CD14-positive monocyte (primary cell): ENCODE measurements at regions not wholly inside any gene's neighbourhood (a gene's known extent, or its start where the extent isn't known, plus 50 kb on each side); places are given as distances from the start of the nearest gene placed in this dataset.

Experiments used
- DNase-seq, 3 donors: peaks; one replicate each; pipeline ENCODE4 v3.0.0-alpha.2; 2011 to 2022
- H2AFZ ChIP-seq: 2 replicates; pipeline ENCODE4 v1.6.0; 2012; ENCODE audit warnings: mild to moderate bottlenecking, low read depth, low read length, inconsistent platforms; ENCODE audit not compliant: insufficient read depth, poor library complexity, severe bottlenecking
- H3K27ac ChIP-seq, 2 donors: 1 replicate in 1 of 2; 2 replicates in 1 of 2; pipeline ENCODE4 v1.5.1; 2012 to 2013; ENCODE audit warnings: low read length in 2 of 2, control low read depth in 1 of 2, inconsistent platforms in 1 of 2, low read depth in 1 of 2, mild to moderate bottlenecking in 1 of 2
- H3K27me3 ChIP-seq, 2 donors: one replicate each; pipeline versions ENCODE4 v1.6.0 to v1.6.1; 2011 to 2013; ENCODE audit warnings: low read length in 2 of 2; ENCODE audit not compliant: control insufficient read depth in 2 of 2, insufficient read depth in 2 of 2
- H3K36me3 ChIP-seq, 2 donors: replicated peaks in 1 of 2; 1 replicate in 1 of 2; 2 replicates in 1 of 2; pipeline versions ENCODE4 v1.5.1 to v1.6.1; 2012 to 2013; ENCODE audit warnings: low read length in 2 of 2, control low read depth in 1 of 2, inconsistent platforms in 1 of 2, mild to moderate bottlenecking in 1 of 2; ENCODE audit not compliant: insufficient read depth in 2 of 2, control insufficient read depth in 1 of 2
- H3K4me1 ChIP-seq, 2 donors: 1 replicate in 1 of 2; 2 replicates in 1 of 2; pipeline versions ENCODE4 v1.5.1 to v1.6.1; 2012 to 2013; ENCODE audit warnings: low read length in 2 of 2, control low read depth in 1 of 2, inconsistent platforms in 1 of 2, mild to moderate bottlenecking in 1 of 2, moderate library complexity in 1 of 2; ENCODE audit not compliant: insufficient read depth in 2 of 2, control insufficient read depth in 1 of 2
- H3K4me2 ChIP-seq: replicated peaks from 2 replicates; pipeline ENCODE3; 2012; ENCODE audit warnings: low read length, moderate library complexity, mild to moderate bottlenecking; ENCODE audit not compliant: poor library complexity, severe bottlenecking; ENCODE audit errors: extremely low read depth
- H3K4me3 ChIP-seq, 3 experiments: fragments of 200-600 bp in 1 of 3; sonication (generic) in 1 of 3; replicated peaks in 1 of 3; 1 replicate in 2 of 3; 2 replicates in 1 of 3; pipeline ENCODE4 v1.5.1; 2011 to 2013; ENCODE audit warnings: low read length in 3 of 3, mild to moderate bottlenecking in 3 of 3, control low read depth in 2 of 3, low read depth in 2 of 3, inconsistent platforms in 1 of 3, moderate library complexity in 1 of 3
- H3K79me2 ChIP-seq: 2 replicates; pipeline ENCODE4 v1.6.0; 2012; ENCODE audit warnings: mild to moderate bottlenecking, control low read depth, inconsistent platforms, low read length, moderate library complexity; ENCODE audit not compliant: insufficient read depth
- H3K9ac ChIP-seq: 2 replicates; pipeline ENCODE4 v1.6.0; 2017; ENCODE audit warnings: low read length, mild to moderate bottlenecking; ENCODE audit not compliant: insufficient read depth, poor library complexity, severe bottlenecking
- H3K9me3 ChIP-seq, 2 donors: replicated peaks in 1 of 2; 1 replicate in 1 of 2; 2 replicates in 1 of 2; pipeline versions ENCODE4 v1.5.1 to v1.6.1; 2012 to 2013; ENCODE audit warnings: low read length in 2 of 2, control low read depth in 1 of 2; ENCODE audit not compliant: control insufficient read depth in 1 of 2, insufficient read depth in 1 of 2
- H4K20me1 ChIP-seq: 2 replicates; pipeline ENCODE4 v1.6.0; 2012; ENCODE audit warnings: mild to moderate bottlenecking, low read length, control low read depth, moderate library complexity; ENCODE audit not compliant: insufficient read depth
- H3K27ac Mint-ChIP-seq, 7 donors: one replicate each; pipeline ENCODE4 v1.8.0; 2020; ENCODE audit warnings: mild to moderate bottlenecking in 7 of 7, mixed read lengths in 7 of 7, moderate library complexity in 6 of 7, inconsistent platforms in 2 of 7
- H3K27me3 Mint-ChIP-seq, 3 donors: one replicate each; pipeline ENCODE4 v1.8.0; 2021 to 2022; ENCODE audit warnings: low read depth in 3 of 3, mild to moderate bottlenecking in 3 of 3, mixed read lengths in 3 of 3, moderate library complexity in 3 of 3, inconsistent platforms in 1 of 3
- H3K36me3 Mint-ChIP-seq, 2 donors: one replicate each; pipeline ENCODE4 v1.8.0; 2020; ENCODE audit warnings: mixed read lengths in 2 of 2, inconsistent platforms in 1 of 2, mild to moderate bottlenecking in 1 of 2
- H3K4me1 Mint-ChIP-seq: one replicate; pipeline ENCODE4 v1.8.0; 2020; ENCODE audit warnings: mild to moderate bottlenecking, mixed read lengths
- H3K4me3 Mint-ChIP-seq, 2 donors: one replicate each; pipeline ENCODE4 v1.8.0; 2020; ENCODE audit warnings: mild to moderate bottlenecking in 2 of 2, mixed read lengths in 2 of 2, moderate library complexity in 1 of 2
- H3K9me3 Mint-ChIP-seq, 7 donors: one replicate each; pipeline ENCODE4 v1.8.0; 2020 to 2022; ENCODE audit warnings: mixed read lengths in 7 of 7, mild to moderate bottlenecking in 6 of 7, moderate library complexity in 6 of 7, inconsistent platforms in 2 of 7
- CTCF ChIP-seq: fragments of 200-600 bp; IDR thresholded peaks from one replicate; pipeline ENCODE4 v1.8.0; 2022; ENCODE audit warnings: antibody characterized with exemption, mild to moderate bottlenecking
- WGBS: methylation state at CpG from one replicate; pipeline ENCODE4 v1.1.5; 2013; ENCODE audit warnings: missing lambda C conversion rate; ENCODE audit not compliant: insufficient coverage; 5-methylcytosine and 5-hydroxymethylcytosine counted together
- intact Hi-C, 2 donors: fragments of 100-400 bp; cut with micrococcal nuclease; formaldehyde crosslinking; loops; one replicate each; pipeline versions ENCODE4 v1.15.0 to v1.15.1; 2023

- Histone ChIP-seq H3K9ac (no peak overlapping the region), H2AFZ (no peak overlapping the region), H3K27me3 (peaks cover 0 to 5% of the 10 kb centered on the region in 2 donors), H3K4me1 (no peaks in the 10 kb centered on the region), H3K36me3 (no peaks in the 10 kb centered on the region), H4K20me1 (no peaks in the 10 kb centered on the region), H3K79me2 (no peaks in the 10 kb centered on the region), H3K4me2 (no peak overlapping the region), H3K27ac (no peak overlapping the region), H3K4me3 (no peak overlapping the region), H3K9me3 (no peaks in the 10 kb centered on the region)
- Mint-ChIP-seq H3K9me3 (peaks cover 0 to 4% (median 0%) of the 10 kb centered on the region in 7 donors), H3K27me3 (peaks cover 1 to 10% (median 7%) of the 10 kb centered on the region in 3 donors), H3K4me3 (no peak overlapping the region), H3K27ac (no peak overlapping the region), H3K4me1 (no peaks in the 10 kb centered on the region), H3K36me3 (no peaks in the 10 kb centered on the region)
- WGBS, result 89% methylated on average over 9 of the region's 9 CpGs
- no peak for TF ChIP-seq CTCF
- intact Hi-C loops, result no loop called here
- no peak for DNase-seq
Measured at GRCh38 chr12:13744561-13744960, 236.8 kb downstream of the GRIN2B start.

DNA sequence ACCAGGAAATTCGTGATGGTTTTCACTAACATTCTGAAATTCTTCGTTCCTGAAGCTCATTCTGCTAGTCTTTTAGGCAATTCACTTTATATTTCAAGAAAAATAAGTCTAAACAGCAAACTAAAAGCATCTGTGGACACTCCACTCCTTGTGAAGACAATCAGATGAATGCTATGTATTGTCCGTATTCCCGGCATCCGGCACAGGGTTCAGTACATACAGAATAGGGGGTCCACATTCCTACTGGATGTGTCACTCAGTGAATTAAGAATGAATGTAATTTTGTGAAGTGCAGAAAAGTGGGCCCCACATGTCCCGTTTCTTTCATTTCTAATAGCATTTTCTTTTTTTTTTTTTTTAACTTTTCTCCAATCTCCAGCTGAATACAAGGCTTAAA lies 241.3 kb downstream of the GRIN2B start:
- Mint-ChIP-seq H3K36me3 (no peaks in the 10 kb centered on the region), H3K27me3 (peaks cover 0 to 7% (median 2%) of the 10 kb centered on the region in 3 donors), H3K27ac (no peak overlapping the region), H3K9me3 (peaks cover 0 to 4% (median 0%) of the 10 kb centered on the region in 7 donors), H3K4me3 (no peak overlapping the region), H3K4me1 (peaks cover 10% of the 10 kb centered on the region)
- Histone ChIP-seq H3K79me2 (no peaks in the 10 kb centered on the region), H2AFZ (no peak overlapping the region), H4K20me1 (no peaks in the 10 kb centered on the region), H3K4me1 (no peaks in the 10 kb centered on the region), H3K9ac (no peak overlapping the region), H3K36me3 (no peaks in the 10 kb centered on the region), H3K4me2 (no peak overlapping the region), H3K27me3 (peaks cover 0 to 5% of the 10 kb centered on the region in 2 donors), H3K4me3 (no peak overlapping the region), H3K27ac (no peak overlapping the region), H3K9me3 (no peaks in the 10 kb centered on the region)
- WGBS, result 14% methylated on average over 1 of the region's 6 CpGs
- TF ChIP-seq CTCF, result no peak
- no peak for DNase-seq
- intact Hi-C loops, result no loop called here
